ENCODE measurements at regions not wholly inside any gene's neighbourhood (a gene's known extent, or its start where the extent isn't known, plus 50 kb on each side); places are given as distances from the start of the nearest gene placed in this dataset.
"Not testable (repeated sequence)": the region's sequence is repeated elsewhere in the genome, so short reads cannot be mapped to it uniquely, and the experiment has no call there.

DNA sequence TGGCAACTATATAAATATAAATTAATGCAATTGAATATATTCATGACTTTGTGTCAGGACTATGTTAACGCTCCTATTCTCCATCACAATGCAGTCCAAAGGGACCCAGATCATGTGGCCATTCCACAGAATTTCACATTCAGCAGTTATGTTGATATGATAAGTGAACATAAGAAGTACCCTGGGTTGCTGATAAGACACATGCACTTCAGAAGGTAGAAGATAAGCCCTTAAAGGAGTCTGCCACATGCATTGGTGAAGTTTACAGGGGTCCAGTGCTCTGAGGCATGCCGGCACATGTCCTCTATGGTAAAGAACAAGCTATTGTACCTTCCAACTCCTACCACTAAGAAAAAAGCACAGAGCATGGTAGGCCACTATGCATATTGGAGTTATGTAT lies 76.4 kb downstream of the PHAX start:
- no peak for DNase-seq (ENCODE audit: low read depth)

DNA sequence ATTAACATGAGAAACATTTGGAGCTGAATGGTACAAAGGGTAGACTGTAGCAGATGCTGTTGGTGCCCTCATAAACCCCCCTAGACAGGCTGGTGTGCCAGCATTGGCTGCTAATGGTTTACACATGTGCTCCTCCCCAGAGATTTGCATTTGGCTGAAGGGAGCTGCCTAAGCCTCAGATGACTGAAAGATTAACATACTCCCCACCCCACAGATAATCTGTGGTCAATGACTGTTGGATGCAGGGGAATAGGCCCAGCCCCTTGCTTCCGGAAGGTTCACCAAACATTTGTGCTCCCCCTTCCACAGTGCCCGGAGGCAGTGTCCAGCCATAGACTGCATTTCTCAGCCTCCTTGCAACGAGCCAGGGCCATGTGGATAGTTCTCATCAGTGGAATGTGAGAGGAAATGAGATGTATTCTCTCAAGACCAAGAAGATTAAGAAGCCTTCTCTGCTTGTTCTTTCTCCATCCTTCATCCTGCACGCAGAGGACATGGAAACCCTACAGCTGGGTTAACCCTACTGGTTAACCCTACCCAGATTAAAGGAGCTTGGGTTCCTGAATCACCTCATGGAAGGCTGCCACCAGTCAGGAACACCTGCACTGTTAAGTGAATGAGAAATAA lies 79.6 kb downstream of the PHAX start:
- peak; percentile 11 for DNase-seq (ENCODE audit: low read depth)

DNA sequence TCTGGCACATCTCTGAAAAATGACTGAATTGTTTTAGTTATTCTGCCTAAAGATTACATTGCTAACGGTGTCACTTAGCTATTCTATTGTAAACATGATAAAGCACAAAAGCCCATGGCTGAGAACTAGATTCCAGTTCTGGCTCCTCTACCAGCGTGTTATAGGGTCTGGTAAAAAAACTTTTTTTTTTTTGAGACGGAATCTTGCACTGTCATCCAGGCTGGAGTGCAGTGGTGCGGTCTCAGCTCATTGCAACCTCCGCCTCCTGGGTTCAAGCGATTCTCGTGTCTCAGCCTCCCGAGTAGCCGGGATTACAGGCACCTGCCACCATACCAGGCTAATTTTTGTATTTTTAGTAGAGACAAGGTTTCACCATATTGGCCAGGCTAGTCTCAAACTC lies 80.6 kb downstream of the PHAX start:
- not testable (repeated sequence) for DNase-seq (ENCODE audit: low read depth)

DNA sequence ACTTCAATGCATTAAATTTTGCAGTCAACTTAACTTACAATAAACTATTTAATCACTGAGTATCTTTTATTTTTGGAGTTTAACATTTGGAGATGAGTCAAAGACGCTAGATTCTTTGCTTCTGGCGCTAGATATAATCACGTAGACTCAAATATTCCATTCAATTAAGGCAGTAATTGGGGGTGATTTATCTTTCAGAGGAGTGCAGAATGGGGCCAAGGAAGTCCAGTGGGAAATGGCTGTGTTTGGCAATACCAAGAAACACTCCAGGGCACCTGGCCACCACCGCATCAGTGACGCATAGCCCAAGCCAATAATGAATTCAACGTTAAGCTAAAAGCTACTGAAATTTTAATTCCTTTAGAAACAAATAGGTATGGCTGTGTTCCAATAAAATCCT lies 81.2 kb downstream of the PHAX start:
- DNase-seq (ENCODE audit: low read depth) = no peak

DNA sequence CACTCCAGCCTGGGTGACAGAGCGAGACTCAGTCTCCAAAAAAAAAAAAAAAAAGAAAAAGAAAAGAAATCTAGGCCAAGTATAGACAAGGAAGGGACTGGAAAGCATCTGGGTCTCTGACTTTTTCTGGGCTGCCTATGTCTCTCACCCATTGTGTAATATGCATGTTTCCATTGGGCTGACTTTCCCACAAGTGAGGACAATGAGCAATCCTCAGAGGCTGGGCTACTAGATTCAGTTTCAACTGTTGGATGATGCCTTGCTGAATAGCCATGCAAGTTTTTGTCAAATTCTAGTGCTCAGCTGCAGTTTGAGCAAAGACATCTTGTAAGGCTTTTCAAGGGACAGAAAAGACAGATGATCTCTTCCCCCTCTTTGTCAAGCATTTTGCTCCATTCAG lies 82.1 kb downstream of the PHAX start:
- no peak for DNase-seq (ENCODE audit: low read depth)

DNA sequence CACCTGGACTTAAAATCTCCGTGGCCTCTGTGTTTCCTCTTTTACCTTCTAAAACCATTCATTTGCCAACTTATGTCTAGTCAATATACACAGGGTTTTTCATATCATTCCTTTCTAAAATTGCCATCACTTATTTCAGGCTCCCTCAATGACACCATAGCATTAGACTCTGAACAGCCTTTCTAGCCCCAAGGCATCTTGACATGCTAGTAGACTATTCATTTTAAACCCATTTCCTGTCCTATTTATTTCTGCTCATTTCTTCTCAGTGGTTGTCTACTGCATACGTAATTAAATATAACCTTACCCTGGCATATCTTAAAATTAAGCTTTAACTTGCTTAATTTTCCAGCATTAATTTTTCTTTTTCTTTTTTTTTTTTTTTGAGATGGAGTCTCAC lies 83.2 kb downstream of the PHAX start:
- no peak for DNase-seq (ENCODE audit: low read depth)

DNA sequence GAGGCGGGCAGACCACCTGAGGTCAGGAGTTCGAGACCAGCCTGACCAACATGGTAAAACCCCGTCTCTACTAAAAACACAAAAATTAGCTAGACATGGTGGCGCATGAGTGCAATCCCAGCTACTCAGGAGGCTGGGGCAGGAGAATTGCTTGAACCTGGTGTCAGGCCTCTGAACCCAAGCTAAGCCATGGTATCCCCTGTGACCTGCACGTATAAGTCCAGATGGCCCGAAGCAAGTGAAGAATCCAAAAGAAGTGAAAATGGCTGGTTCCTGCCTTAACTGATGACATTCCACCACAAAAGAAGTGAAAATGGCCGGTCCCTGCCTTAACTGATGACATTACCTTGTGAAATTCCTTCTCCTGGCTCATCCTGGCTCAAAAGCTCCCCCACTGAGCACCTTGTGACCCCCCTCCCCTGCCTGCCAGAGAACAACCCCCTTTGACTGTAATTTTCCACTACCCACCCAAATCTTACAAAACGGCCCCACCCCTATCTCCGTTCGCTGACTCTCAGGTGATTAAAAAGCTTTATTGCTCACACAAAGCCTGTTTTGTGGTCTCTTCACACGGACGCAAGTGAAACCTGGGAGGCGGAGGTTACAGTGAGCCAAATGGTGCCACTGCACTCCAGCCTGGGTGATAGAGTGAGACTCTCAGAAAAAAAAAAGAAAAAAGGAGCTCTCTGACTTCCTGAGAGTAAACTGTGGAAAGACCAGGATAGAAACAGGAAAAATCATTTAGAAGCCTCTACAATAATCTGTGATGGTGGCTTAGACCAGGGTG lies 84.1 kb downstream of the PHAX start:
- DNase-seq (ENCODE audit: low read depth) = not testable (repeated sequence)

DNA sequence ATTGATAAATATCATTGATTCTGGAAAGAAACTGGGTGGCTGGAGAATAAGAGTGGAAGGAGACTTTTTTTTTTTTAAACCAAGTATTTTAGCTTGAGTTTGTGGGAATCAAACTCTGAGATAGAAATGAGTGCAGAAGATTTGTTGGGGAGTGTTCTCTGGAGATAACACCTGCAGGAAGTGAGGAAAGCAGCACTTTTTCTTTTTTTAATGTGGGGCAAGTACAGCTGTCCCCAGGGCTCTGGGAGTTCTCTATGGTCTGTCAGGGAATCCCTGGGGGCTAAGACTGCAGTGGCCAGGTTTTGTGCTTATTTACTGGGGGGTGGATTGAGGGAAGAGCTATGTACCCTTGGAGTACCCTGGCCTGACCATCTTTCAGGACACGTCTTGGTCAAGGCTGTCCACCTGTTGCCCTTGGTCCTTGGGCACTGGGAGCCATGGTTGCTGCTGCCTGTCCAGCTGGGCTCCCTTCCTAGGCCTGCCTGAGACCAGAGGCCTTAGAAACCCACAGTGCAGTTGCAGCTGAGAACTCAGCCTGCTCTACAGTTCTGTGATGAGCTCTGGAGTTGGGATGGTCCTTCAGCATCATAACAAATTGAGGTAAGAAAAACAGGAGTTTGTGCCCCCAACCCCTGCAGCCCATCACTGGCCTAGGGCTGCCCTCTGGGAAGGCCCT lies 85.8 kb downstream of the PHAX start:
- DNase-seq (ENCODE audit: low read depth) = no peak

DNA sequence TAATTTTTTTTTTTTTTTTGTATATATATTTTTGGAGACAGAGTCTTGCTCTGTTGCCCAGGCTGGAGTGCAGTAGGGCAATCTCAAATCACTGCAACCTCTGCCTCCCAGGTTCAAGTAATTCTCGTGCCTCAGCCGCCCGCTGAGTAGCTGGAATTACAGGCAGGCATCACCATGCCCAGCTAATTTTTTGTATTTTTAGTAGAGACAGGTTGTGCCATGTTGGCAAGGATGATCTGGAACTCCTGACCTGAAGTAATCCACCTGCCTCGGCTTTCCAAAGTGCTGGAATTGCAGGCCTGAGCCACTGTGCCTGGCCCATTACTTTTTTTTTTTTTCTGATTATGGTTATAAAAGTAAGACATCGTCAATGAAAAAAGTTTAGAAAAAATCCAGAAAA lies 84.0 kb upstream of the LMNB1 start:
- no peak for DNase-seq (ENCODE audit: low read depth)

DNA sequence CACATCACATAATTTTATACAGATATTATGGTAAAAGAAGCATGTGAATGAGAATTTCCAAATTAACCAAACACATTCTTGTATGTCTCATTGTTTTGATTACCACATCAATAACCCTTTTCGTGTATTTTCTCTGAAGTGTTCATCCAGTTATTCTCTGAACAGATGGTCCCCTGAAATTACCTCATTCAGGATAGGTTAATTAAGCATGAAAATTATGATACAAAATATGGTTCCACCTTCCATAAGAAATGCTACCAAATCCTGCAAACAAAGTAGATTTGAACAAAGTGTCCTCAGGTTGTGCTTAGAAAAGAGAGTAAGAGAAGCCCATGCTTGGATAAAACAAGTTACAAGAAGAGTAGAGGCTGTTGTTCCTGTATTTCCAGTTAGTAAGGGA lies 83.1 kb upstream of the LMNB1 start:
- DNase-seq (ENCODE audit: low read depth) = no peak

DNA sequence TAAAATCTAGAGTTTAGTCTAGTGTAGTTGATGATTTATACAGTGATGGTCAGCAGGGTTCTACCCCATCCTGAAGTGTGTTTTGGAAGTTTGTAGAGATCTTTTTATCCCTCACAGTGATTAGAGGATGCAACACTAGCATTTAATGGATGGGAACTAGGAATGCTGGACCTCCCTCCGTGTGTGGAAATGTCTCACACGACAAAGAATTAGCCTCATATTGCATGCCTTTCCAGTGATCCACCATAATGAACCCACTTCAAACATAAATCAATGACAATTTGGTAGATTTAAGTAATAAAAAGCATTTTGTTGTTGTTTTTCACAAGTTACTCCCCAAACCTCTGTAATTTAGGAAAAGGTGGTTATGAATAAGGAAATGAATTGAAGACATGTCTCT lies 82.5 kb upstream of the LMNB1 start:
- DNase-seq (ENCODE audit: low read depth) = no peak

DNA sequence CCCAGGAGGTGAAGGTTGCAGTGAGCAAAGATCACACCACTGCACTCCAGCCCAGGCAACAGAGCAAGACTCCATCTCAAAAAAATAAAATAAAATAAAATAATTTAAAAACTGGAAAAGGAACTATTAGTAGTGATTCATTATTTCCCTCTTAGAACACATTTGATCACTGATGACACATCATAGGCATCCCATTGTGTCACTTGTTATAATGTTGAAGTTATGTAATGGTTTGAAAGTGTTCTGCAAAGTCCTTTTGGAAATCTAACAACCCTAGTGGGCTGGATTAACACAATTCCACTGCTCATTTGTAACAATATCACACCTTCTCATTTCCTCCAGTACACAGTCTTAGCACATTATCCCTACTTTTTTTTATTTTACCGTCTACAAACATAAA lies 81.8 kb upstream of the LMNB1 start:
- no peak for DNase-seq (ENCODE audit: low read depth)

DNA sequence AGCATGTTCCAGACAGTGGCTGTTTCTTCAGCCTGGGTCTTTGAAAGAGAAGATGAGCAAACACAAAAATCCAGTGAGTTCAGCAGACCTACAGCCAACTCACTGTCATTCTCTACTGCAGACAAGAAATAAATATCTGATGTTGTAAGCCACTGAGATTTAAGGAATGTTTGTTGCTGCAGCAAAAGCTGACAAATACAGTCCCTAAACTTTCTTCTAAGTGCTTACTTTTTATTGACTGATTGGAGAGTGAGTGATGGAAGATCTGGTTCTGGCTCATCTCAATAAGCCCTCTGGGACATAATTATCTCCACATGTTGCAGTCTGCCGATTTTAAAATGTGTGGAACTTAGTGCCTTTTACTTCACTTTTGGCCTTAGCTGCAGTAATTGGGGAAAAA lies 69.9 kb upstream of the LMNB1 start:
- DNase-seq (ENCODE audit: low read depth) = no peak

DNA sequence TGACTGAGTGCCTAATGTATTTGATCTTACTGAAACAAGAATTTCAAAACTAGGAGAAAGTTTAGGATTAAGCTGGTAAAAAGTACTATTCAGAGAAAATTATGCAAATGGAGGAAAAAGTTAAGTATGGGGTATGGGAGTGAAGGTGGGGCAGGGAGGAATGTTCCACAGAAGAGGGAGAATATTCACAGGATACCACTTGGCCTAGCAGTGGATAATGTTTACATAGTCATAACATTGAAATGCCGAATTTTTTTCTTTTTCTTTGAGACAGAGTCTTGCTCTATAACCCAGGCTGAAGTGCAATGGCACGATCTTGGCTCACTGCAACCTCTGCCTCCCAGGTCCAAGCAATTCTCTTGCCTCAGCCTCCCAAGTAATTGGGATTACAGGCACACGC lies 61.2 kb upstream of the LMNB1 start:
- no peak for DNase-seq (ENCODE audit: low read depth)

DNA sequence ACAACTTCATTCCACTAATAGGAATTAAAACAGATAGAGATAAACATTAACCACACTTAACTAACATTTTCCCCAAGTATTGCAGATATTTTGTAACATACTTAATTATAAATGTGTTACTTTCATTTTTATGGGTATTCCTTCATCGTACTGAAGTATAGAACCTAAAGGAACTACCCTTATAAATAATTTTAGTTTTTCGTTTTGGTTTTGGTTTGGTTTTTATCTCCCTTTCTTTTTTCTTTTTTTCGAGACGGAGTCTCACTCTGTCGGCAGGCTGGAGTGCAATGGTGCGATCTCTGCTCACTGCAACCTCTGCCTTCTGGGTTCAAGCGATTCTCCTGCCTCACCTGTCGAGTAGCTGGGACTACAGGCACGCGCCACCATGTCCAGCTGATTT lies 60.1 kb upstream of the LMNB1 start:
- DNase-seq (ENCODE audit: low read depth) = no peak

DNA sequence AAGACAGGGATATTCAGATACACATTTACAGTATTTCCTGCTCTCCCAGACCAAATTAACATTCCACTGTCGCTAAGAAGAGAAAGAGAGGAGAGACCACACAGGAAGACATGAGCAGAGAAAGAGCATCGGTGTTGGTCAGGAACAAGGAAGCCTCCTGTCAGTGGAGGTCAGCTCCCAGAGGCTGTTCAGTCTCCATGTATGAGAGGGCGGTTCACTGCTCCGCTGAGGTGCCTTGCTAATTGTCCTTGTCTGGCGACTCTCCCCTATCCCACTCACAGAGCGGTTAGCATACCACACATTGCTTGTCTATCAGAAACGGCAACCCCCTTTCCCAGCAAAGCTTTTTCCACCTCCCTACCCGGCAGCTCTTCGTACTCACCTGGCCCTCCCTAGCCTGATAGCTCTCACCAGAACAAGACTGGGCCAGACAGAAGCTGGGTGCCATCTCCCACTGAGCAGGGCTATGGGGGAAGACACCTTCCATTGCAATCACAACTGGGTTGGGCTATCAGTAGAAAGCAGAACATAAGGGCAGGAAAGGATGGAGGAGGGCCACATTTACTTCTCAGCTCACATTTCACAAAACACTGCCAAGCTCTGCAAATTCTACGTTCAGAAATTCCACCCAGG lies 58.6 kb upstream of the LMNB1 start:
- DNase-seq (ENCODE audit: low read depth) = no peak

DNA sequence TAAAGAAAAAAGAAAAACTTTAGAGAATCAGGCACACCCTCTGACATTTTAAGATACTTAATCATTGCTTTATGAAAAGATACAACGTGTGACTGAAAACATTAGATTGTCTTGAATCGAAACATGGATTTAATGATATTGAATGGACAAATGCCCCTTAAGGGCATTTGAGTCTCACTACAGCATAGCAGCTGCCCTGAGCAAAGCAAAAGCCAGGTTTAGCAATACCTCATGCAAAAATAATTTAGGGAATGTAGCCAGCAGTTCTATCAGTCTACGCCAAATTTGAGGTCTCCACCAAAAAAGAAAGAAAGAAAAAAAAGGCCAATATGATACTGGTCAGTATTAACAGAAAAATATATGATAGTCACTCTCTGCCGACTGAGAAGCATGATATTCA lies 56.6 kb upstream of the LMNB1 start:
- no peak for DNase-seq (ENCODE audit: low read depth)

DNA sequence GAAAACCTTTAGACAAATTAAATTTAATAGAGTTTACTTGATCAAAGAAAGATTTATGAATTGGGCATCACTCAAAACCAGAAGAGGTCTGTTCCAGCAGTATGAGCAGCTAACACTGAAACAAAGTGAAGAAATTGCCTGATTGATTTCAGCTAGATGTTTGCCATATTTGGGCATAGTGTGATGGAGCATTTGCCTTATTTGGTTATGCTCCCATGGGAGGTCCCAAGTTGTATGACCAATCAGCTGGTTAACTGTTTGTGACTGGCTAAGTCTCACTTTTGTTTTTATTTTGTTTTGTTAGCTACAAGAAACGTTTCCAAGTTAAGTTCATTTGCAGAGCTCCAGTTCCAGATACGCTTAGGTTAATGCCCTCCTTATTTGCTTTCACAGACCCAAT lies 53.3 kb upstream of the LMNB1 start:
- no peak for DNase-seq (ENCODE audit: low read depth)

Measured in non-pigmented ciliary epithelial cell (primary cell).